SU-DHL-6 (cell line): ENCODE measurements at regions not wholly inside any gene's neighbourhood (a gene's known extent, or its start where the extent isn't known, plus 50 kb on each side); places are given as distances from the start of the nearest gene placed in this dataset.

Experiments
- H2AFZ ChIP-seq: fragments of 200-600 bp; sonication (generic); 2 replicates; pipeline ENCODE4 v1.6.1; 2014; ENCODE audit warnings: low read depth, mild to moderate bottlenecking, moderate library complexity, mixed read lengths, antibody characterized with exemption, low read length; ENCODE audit not compliant: severe bottlenecking
- H3F3A ChIP-seq: fragments of 200-600 bp; shearing (Covaris generic); 2 replicates; pipeline ENCODE4 v1.6.0; 2016; ENCODE audit warnings: antibody characterized with exemption, mild to moderate bottlenecking; ENCODE audit not compliant: insufficient read depth
- H3K27ac ChIP-seq: fragments of 200-600 bp; sonication (generic); 2 replicates; pipeline ENCODE4 v1.5.1; 2016; ENCODE audit warnings: low read depth, mild to moderate bottlenecking, low read length, moderate library complexity, mixed read lengths
- H3K27me3 ChIP-seq: fragments of 200-600 bp; sonication (generic), shearing (Covaris generic); 2 replicates; pipeline ENCODE4 v1.6.0; 2014; ENCODE audit warnings: mild to moderate bottlenecking, low read length
- H3K36me3 ChIP-seq: fragments of 200-600 bp; sonication (generic); 2 replicates; pipeline ENCODE4 v1.6.1; 2014; ENCODE audit warnings: mild to moderate bottlenecking, low read length, mixed read lengths
- H3K4me2 ChIP-seq: fragments of 300-600, 200-600 bp; shearing (Covaris generic), sonication (generic); 2 replicates; pipeline ENCODE4 v1.6.0; 2014; ENCODE audit warnings: low read length, low read depth, mild to moderate bottlenecking; ENCODE audit not compliant: poor library complexity, severe bottlenecking
- H3K4me3 ChIP-seq: fragments of 200-600 bp; sonication (generic); 2 replicates; pipeline ENCODE4 v1.5.1; 2014; ENCODE audit warnings: antibody characterized with exemption, low read length, mild to moderate bottlenecking, mixed read lengths; ENCODE audit not compliant: insufficient read depth, poor library complexity, severe bottlenecking
- H3K79me2 ChIP-seq: fragments of 200-600 bp; sonication (generic); 2 replicates; pipeline ENCODE4 v1.6.1; 2014; ENCODE audit warnings: mild to moderate bottlenecking, low read length, moderate library complexity; ENCODE audit not compliant: insufficient read depth
- H3K9ac ChIP-seq: fragments of 200-600 bp; sonication (generic); 2 replicates; pipeline ENCODE4 v1.7.0; 2014; ENCODE audit warnings: mild to moderate bottlenecking, low read length
- H3K9me2 ChIP-seq: fragments of 200-600 bp; sonication (generic); replicated peaks from 2 replicates; pipeline ENCODE4 v1.6.1; 2014; ENCODE audit warnings: low read length; ENCODE audit not compliant: insufficient read depth
- H3K9me3 ChIP-seq: fragments of 200-600 bp; sonication (generic); 2 replicates; pipeline ENCODE4 v1.6.1; 2014; ENCODE audit warnings: low read length, mixed read lengths; ENCODE audit not compliant: insufficient read depth
- H4K20me1 ChIP-seq: fragments of 200-600 bp; sonication (generic); 2 replicates; pipeline ENCODE4 v1.6.1; 2014; ENCODE audit warnings: low read depth, mild to moderate bottlenecking, antibody characterized with exemption, low read length, moderate library complexity, mixed read lengths
- EZH2phosphoT487 ChIP-seq: fragments of 200-600 bp; sonication (generic), shearing (Covaris generic); conservative IDR thresholded peaks from 2 replicates; pipeline ENCODE4 v1.6.1; 2018; ENCODE audit warnings: mild to moderate bottlenecking, antibody characterized with exemption, low read length, moderate library complexity, mixed read lengths
- TF ChIP-seq, protein P1 (sequence below): fragments of 200-600 bp; sonication (generic); IDR thresholded peaks from one replicate; pipeline ENCODE4 v1.5.1; 2017; ENCODE audit warnings: antibody characterized with exemption, mild to moderate bottlenecking, low read length, moderate library complexity; ENCODE audit not compliant: insufficient read depth, poor library complexity, severe bottlenecking

DNA sequence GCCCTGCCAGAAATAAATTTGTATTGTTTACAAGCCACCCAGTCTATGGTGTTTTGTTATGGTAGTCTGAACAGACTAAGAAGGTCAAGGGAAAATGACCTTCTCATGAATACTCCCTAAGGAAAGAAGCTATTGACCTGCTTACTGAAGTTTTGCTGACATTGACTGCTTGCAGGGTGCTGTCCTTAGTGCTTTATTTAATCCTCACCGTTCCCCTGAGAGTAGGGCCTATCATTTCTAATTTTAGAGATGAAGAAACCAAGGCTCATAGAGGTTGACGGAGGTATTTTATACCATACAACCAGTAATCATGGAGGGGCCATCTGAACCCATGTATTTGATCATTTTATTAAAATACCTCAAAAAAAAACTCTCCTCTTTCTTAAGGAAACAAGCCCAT is 66.7 kb upstream of the INCENP start:
- H3K9me2 ChIP-seq = no peaks in the 10 kb centered on the region
- H3K27me3 ChIP-seq = no peaks in the 10 kb centered on the region
- no peak overlapping the region for H3K4me2 ChIP-seq
- H3K27ac ChIP-seq = no peak overlapping the region
- H3F3A ChIP-seq = no peaks in the 10 kb centered on the region
- no peak overlapping the region for H3K4me3 ChIP-seq
- H2AFZ ChIP-seq = no peak overlapping the region
- H3K9ac ChIP-seq = no peak overlapping the region
- no peaks in the 10 kb centered on the region for H3K9me3 ChIP-seq
- H4K20me1 ChIP-seq = no peaks in the 10 kb centered on the region
- no peaks in the 10 kb centered on the region for H3K79me2 ChIP-seq
- TF ChIP-seq EZH2phosphoT487 = no peak
- TF ChIP-seq, protein P1, sequence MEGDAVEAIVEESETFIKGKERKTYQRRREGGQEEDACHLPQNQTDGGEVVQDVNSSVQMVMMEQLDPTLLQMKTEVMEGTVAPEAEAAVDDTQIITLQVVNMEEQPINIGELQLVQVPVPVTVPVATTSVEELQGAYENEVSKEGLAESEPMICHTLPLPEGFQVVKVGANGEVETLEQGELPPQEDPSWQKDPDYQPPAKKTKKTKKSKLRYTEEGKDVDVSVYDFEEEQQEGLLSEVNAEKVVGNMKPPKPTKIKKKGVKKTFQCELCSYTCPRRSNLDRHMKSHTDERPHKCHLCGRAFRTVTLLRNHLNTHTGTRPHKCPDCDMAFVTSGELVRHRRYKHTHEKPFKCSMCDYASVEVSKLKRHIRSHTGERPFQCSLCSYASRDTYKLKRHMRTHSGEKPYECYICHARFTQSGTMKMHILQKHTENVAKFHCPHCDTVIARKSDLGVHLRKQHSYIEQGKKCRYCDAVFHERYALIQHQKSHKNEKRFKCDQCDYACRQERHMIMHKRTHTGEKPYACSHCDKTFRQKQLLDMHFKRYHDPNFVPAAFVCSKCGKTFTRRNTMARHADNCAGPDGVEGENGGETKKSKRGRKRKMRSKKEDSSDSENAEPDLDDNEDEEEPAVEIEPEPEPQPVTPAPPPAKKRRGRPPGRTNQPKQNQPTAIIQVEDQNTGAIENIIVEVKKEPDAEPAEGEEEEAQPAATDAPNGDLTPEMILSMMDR = no peak
- H3K36me3 ChIP-seq = no peaks in the 10 kb centered on the region

DNA sequence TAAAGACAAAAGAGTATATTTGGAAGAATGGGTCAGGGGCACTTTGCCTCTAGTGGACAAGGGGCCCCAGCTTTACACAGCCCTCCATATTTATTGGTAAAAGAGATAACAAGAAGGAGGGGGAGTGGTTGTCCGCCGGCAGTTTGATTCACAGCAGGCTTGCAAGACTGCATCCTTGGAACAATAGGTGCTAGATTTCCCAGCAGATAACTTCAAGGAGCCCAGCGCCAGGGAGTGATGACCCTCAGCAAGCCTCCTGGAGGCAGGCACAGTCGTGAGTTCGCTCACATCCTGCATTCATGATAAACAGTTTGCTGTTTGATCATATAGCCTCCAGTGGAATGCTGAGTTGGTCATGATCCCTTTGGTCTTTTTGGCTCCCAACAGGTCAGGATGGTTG is 67.8 kb upstream of the INCENP start:
- no peak overlapping the region for H3K4me2 ChIP-seq
- no peaks in the 10 kb centered on the region for H3K9me3 ChIP-seq
- no peaks in the 10 kb centered on the region for H3K36me3 ChIP-seq
- no peaks in the 10 kb centered on the region for H3F3A ChIP-seq
- no peak for TF ChIP-seq EZH2phosphoT487
- TF ChIP-seq, protein P1 = no peak
- no peak overlapping the region for H3K27ac ChIP-seq
- no peaks in the 10 kb centered on the region for H3K79me2 ChIP-seq
- no peaks in the 10 kb centered on the region for H4K20me1 ChIP-seq
- no peak overlapping the region for H2AFZ ChIP-seq
- H3K9me2 ChIP-seq = no peaks in the 10 kb centered on the region
- no peak overlapping the region for H3K4me3 ChIP-seq
- no peak overlapping the region for H3K9ac ChIP-seq
- no peaks in the 10 kb centered on the region for H3K27me3 ChIP-seq

DNA sequence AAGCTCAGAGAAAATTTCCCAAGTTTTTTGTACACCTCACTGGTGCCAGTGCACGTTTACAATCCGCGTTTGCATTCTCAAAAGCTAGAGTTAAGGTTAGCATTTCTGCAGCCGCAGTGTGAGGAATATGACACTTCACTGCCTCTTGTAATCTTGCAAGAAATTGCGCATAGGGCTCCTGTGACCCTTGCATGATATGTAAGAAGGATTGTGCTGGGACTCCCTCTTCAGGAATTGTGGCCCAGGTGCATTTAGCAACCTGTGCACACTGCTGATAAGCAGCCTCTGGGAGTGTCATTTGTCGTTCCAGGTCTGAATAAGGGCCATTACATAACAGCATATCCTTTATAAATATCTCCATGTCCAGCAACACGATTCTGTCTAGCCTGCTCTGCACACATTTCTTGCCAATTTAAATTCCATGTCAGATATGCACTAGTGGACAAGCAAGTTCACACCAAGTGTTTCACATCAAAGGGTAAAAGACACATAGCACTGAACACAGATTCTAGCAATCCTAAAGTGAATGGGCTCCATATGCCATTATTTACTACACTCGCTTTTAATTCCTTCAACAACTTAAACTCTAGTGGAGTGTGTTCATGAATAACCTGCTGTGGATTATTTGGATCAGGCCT is 69.2 kb upstream of the INCENP start:
- H4K20me1 ChIP-seq = no peaks in the 10 kb centered on the region
- no peak overlapping the region for H3K27ac ChIP-seq
- H3K9ac ChIP-seq = no peak overlapping the region
- H3K9me2 ChIP-seq = no peaks in the 10 kb centered on the region
- H3K9me3 ChIP-seq = no peaks in the 10 kb centered on the region
- no peak for TF ChIP-seq EZH2phosphoT487
- TF ChIP-seq, protein P1 = no peak
- no peaks in the 10 kb centered on the region for H3K27me3 ChIP-seq
- H3K4me3 ChIP-seq = no peak overlapping the region
- H2AFZ ChIP-seq = no peak overlapping the region
- no peaks in the 10 kb centered on the region for H3F3A ChIP-seq
- no peaks in the 10 kb centered on the region for H3K36me3 ChIP-seq
- no peaks in the 10 kb centered on the region for H3K79me2 ChIP-seq
- no peak overlapping the region for H3K4me2 ChIP-seq

DNA sequence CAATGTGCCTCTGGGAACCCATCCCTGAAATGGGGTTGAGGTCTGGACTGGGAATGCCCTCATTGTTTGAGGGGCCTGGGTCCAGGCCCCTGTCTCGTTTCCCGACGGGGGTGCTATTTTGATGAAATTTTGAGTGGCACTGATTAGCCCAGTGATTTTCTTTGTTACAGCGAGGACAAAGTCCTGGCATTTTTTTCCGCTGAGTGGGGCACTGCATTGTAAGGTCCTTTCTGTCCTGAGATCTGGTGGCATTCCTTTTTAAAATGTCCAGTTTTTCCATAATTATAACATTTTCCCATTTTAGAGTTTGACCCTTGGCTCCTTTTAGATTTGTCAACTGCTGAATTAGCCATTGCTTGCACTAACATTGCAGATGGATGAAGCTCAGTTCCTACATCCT is 69.7 kb upstream of the INCENP start:
- Histone ChIP-seq H3K9ac (no peak overlapping the region), H3K4me2 (no peak overlapping the region)

More for the DNA sequence above, 69.7 kb upstream of the INCENP start:
- Histone ChIP-seq H3K9me3 (no peaks in the 10 kb centered on the region), H3K27me3 (no peaks in the 10 kb centered on the region), H3K79me2 (no peaks in the 10 kb centered on the region), H4K20me1 (no peaks in the 10 kb centered on the region), H3F3A (no peaks in the 10 kb centered on the region), H3K4me3 (no peak overlapping the region), H2AFZ (no peak overlapping the region), H3K36me3 (no peaks in the 10 kb centered on the region), H3K9me2 (no peaks in the 10 kb centered on the region), H3K27ac (no peak overlapping the region)
- no peak for TF ChIP-seq EZH2phosphoT487
- TF ChIP-seq, protein P1 = no peak
